ENCODE measurements at regions not wholly inside any gene's neighbourhood (a gene's known extent, or its start where the extent isn't known, plus 50 kb on each side); places are given as distances from the start of the nearest gene placed in this dataset.

DNA sequence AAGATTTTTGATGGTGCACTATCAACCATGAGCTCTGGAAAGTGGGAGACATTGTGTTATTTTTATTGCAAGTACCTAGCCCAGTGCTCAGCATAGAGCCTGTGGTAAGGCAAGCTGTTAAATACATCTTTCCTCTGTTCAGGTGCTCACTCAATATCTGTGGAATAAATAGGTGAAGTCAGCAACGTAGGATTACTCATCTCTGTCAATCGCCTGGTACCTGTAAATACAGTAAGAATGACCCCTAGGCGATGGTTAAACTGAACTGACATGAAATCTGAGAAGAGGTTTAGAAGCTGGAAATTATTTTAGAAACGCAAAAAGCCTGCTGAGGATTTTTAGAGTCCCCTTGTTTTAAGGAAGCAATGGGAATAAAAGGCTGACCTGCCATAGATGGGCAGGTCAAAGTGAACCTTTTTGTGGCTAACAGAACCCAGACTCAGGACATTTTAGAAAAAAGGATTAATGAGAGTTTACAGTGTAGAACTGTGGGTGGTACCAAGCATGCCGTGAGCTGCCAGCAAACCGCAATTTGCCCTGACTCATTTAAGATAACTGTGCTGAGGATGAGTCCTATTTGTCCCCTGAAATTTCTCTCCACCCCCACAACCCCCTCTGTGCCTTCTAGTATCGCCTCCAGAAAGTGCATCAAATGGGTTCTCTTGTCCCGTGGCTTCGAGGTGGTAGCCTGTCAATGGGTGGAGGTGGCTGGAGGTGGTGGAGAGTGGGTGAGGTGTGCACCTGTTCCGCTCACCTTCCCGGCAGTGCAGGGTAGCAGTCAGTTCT, 375.1 kb downstream of the MED10 start:
- no peak overlapping the region for H3K4me3 ChIP-seq (ENCODE audit: insufficient read depth, low read length)
- no peaks in the 10 kb centered on the region for H3K36me3 ChIP-seq (ENCODE audit: insufficient read depth, low read length)
- DNase-seq (ENCODE audit: insufficient read length, low spot score, missing footprints): peak; percentile 61
- no peaks in the 10 kb centered on the region for H3K27me3 ChIP-seq (ENCODE audit: insufficient read depth, low read length)
- H2AFZ ChIP-seq (ENCODE audit: low read length): no peak overlapping the region
- H3K9me3 ChIP-seq (ENCODE audit: low read depth, low read length): peaks cover 2% of the 10 kb centered on the region
- no peaks in the 10 kb centered on the region for H3K79me2 ChIP-seq (ENCODE audit: insufficient read depth, low read length)
- H3K27ac ChIP-seq (ENCODE audit: low read depth, low read length): no peak overlapping the region
- H3K4me1 ChIP-seq (ENCODE audit: insufficient read depth, low read length): no peaks in the 10 kb centered on the region
- no peak overlapping the region for H3K4me2 ChIP-seq (ENCODE audit: insufficient read depth, low read length)
- TF ChIP-seq, protein P1, sequence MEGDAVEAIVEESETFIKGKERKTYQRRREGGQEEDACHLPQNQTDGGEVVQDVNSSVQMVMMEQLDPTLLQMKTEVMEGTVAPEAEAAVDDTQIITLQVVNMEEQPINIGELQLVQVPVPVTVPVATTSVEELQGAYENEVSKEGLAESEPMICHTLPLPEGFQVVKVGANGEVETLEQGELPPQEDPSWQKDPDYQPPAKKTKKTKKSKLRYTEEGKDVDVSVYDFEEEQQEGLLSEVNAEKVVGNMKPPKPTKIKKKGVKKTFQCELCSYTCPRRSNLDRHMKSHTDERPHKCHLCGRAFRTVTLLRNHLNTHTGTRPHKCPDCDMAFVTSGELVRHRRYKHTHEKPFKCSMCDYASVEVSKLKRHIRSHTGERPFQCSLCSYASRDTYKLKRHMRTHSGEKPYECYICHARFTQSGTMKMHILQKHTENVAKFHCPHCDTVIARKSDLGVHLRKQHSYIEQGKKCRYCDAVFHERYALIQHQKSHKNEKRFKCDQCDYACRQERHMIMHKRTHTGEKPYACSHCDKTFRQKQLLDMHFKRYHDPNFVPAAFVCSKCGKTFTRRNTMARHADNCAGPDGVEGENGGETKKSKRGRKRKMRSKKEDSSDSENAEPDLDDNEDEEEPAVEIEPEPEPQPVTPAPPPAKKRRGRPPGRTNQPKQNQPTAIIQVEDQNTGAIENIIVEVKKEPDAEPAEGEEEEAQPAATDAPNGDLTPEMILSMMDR (IDR thresholded peaks at IDR 0.05; ENCODE audit: extremely low read depth, low read depth, low read length): no peak
- H4K20me1 ChIP-seq (ENCODE audit: insufficient read depth, low read length): no peaks in the 10 kb centered on the region

DNA sequence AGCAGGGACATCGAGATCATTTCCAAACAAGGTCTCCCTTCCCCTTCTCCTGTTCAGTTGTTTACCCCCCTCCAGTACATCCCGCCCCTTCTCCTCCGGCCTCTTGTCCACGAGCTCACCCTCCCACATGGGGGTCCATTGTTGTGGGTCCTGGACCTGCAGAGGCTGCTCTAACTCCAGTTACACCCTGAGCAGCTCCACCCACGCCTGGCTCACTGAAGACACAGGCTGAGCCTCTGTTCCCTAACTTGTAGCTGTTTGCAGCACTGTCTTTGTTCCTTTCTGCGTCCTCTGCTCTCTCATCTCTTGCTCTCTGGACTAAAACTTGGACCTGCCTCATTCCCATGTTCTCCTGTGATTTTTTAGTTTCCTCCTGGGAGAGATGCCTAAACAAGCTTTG, 377.5 kb downstream of the MED10 start:
- Histone ChIP-seq H3K4me3 (ENCODE audit: insufficient read depth, low read length) (no peak overlapping the region), H3K79me2 (ENCODE audit: insufficient read depth, low read length) (no peaks in the 10 kb centered on the region), H3K9me3 (ENCODE audit: low read depth, low read length) (peaks cover 4% of the 10 kb centered on the region), H3K4me2 (ENCODE audit: insufficient read depth, low read length) (no peak overlapping the region), H3K4me1 (ENCODE audit: insufficient read depth, low read length) (no peaks in the 10 kb centered on the region), H3K27ac (ENCODE audit: low read depth, low read length) (no peak overlapping the region), H3K27me3 (ENCODE audit: insufficient read depth, low read length) (no peaks in the 10 kb centered on the region), H2AFZ (ENCODE audit: low read length) (no peak overlapping the region), H3K36me3 (ENCODE audit: insufficient read depth, low read length) (no peaks in the 10 kb centered on the region), H4K20me1 (ENCODE audit: insufficient read depth, low read length) (no peaks in the 10 kb centered on the region)
- peak; percentile 72 for DNase-seq (ENCODE audit: insufficient read length, low spot score, missing footprints)
- TF ChIP-seq, protein P1 (IDR thresholded peaks at IDR 0.05; ENCODE audit: extremely low read depth, low read depth, low read length): no peak

DNA sequence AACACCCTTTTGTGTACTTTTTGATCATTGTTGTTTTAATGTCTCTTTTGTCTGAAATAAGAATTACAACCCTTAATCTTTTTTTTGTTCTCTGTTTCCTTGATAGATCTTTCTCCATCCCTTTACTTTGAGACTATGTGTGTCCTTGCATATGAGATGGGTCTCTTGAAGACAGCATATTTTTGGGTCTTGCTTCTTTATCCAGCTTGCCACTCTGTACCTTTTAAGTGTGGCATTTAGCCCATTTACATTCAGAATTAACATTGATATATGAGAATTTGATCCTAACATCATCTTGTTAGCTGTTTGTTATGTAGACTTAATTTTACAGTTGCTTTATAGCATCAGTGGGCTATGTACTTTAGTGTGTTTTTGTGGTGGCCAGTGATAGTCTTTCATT, 382.5 kb downstream of the MED10 start:
- H3K4me1 ChIP-seq (ENCODE audit: insufficient read depth, low read length): no peaks in the 10 kb centered on the region
- peaks cover 5% of the 10 kb centered on the region for H3K9me3 ChIP-seq (ENCODE audit: low read depth, low read length)
- H3K36me3 ChIP-seq (ENCODE audit: insufficient read depth, low read length): no peaks in the 10 kb centered on the region
- H3K27ac ChIP-seq (ENCODE audit: low read depth, low read length): no peak overlapping the region
- H2AFZ ChIP-seq (ENCODE audit: low read length): no peak overlapping the region
- H4K20me1 ChIP-seq (ENCODE audit: insufficient read depth, low read length): no peaks in the 10 kb centered on the region
- TF ChIP-seq, protein P1 (IDR thresholded peaks at IDR 0.05; ENCODE audit: extremely low read depth, low read depth, low read length): no peak
- no peak overlapping the region for H3K4me3 ChIP-seq (ENCODE audit: insufficient read depth, low read length)
- no peak overlapping the region for H3K4me2 ChIP-seq (ENCODE audit: insufficient read depth, low read length)
- H3K79me2 ChIP-seq (ENCODE audit: insufficient read depth, low read length): no peaks in the 10 kb centered on the region
- no peaks in the 10 kb centered on the region for H3K27me3 ChIP-seq (ENCODE audit: insufficient read depth, low read length)
- DNase-seq (ENCODE audit: insufficient read length, low spot score, missing footprints): no peak

DNA sequence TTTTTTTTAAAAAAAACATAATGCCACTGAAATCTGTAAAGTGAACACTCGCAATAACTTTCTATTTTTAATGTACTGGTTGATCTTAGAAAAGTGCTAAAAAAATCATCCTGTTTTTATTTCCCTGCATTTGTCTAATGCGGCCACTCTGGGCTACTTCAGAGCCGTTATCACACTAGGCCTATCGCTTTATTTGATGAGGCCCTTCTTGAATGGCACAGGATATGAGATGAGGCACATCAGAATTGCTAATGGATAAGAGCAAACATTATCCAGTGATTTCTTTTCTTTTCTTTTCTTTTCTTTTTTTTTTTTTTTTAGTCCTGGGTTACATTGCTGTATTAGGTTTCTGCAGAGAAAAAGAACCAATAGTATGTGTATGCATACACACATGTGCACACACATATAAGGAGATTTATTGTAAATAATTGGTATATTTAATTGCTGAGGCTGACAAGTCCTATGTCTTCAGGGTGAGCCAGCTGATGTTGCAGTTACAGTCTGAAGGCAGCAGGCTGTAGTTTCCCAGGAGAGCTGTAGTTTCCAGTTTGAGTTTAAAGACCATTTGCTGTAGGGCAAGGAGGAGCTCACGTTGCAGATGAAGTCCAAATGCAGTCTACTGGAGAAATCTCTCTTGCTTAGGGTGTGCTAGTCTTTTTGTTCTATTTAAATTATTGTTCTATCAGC, 391.7 kb downstream of the MED10 start:
- TF ChIP-seq, protein P1 (IDR thresholded peaks at IDR 0.05; ENCODE audit: extremely low read depth, low read depth, low read length): no peak
- H3K79me2 ChIP-seq (ENCODE audit: insufficient read depth, low read length): no peaks in the 10 kb centered on the region
- no peaks in the 10 kb centered on the region for H3K4me1 ChIP-seq (ENCODE audit: insufficient read depth, low read length)
- no peak overlapping the region for H3K4me2 ChIP-seq (ENCODE audit: insufficient read depth, low read length)
- no peak overlapping the region for H2AFZ ChIP-seq (ENCODE audit: low read length)
- no peak for DNase-seq (ENCODE audit: insufficient read length, low spot score, missing footprints)
- no peak overlapping the region for H3K4me3 ChIP-seq (ENCODE audit: insufficient read depth, low read length)
- peaks cover 2% of the 10 kb centered on the region for H3K9me3 ChIP-seq (ENCODE audit: low read depth, low read length)
- H3K27ac ChIP-seq (ENCODE audit: low read depth, low read length): no peak overlapping the region
- H3K36me3 ChIP-seq (ENCODE audit: insufficient read depth, low read length): no peaks in the 10 kb centered on the region
- no peaks in the 10 kb centered on the region for H4K20me1 ChIP-seq (ENCODE audit: insufficient read depth, low read length)
- H3K27me3 ChIP-seq (ENCODE audit: insufficient read depth, low read length): no peaks in the 10 kb centered on the region
